CD14-positive monocyte (primary cell): ENCODE measurements at regions not wholly inside any gene's neighbourhood (a gene's known extent, or its start where the extent isn't known, plus 50 kb on each side); places are given as distances from the start of the nearest gene placed in this dataset.

Experiments used
- DNase-seq, 3 donors: peaks; one replicate each; pipeline ENCODE4 v3.0.0-alpha.2; 2011 to 2022
- H2AFZ ChIP-seq: 2 replicates; pipeline ENCODE4 v1.6.0; 2012; ENCODE audit warnings: mild to moderate bottlenecking, low read depth, low read length, inconsistent platforms; ENCODE audit not compliant: insufficient read depth, poor library complexity, severe bottlenecking
- H3K27ac ChIP-seq, 2 donors: 1 replicate in 1 of 2; 2 replicates in 1 of 2; pipeline ENCODE4 v1.5.1; 2012 to 2013; ENCODE audit warnings: low read length in 2 of 2, control low read depth in 1 of 2, inconsistent platforms in 1 of 2, low read depth in 1 of 2, mild to moderate bottlenecking in 1 of 2
- H3K27me3 ChIP-seq, 2 donors: one replicate each; pipeline versions ENCODE4 v1.6.0 to v1.6.1; 2011 to 2013; ENCODE audit warnings: low read length in 2 of 2; ENCODE audit not compliant: control insufficient read depth in 2 of 2, insufficient read depth in 2 of 2
- H3K36me3 ChIP-seq, 2 donors: replicated peaks in 1 of 2; 1 replicate in 1 of 2; 2 replicates in 1 of 2; pipeline versions ENCODE4 v1.5.1 to v1.6.1; 2012 to 2013; ENCODE audit warnings: low read length in 2 of 2, control low read depth in 1 of 2, inconsistent platforms in 1 of 2, mild to moderate bottlenecking in 1 of 2; ENCODE audit not compliant: insufficient read depth in 2 of 2, control insufficient read depth in 1 of 2
- H3K4me1 ChIP-seq, 2 donors: 1 replicate in 1 of 2; 2 replicates in 1 of 2; pipeline versions ENCODE4 v1.5.1 to v1.6.1; 2012 to 2013; ENCODE audit warnings: low read length in 2 of 2, control low read depth in 1 of 2, inconsistent platforms in 1 of 2, mild to moderate bottlenecking in 1 of 2, moderate library complexity in 1 of 2; ENCODE audit not compliant: insufficient read depth in 2 of 2, control insufficient read depth in 1 of 2
- H3K4me2 ChIP-seq: replicated peaks from 2 replicates; pipeline ENCODE3; 2012; ENCODE audit warnings: low read length, moderate library complexity, mild to moderate bottlenecking; ENCODE audit not compliant: poor library complexity, severe bottlenecking; ENCODE audit errors: extremely low read depth
- H3K4me3 ChIP-seq, 3 experiments: fragments of 200-600 bp in 1 of 3; sonication (generic) in 1 of 3; replicated peaks in 1 of 3; 1 replicate in 2 of 3; 2 replicates in 1 of 3; pipeline ENCODE4 v1.5.1; 2011 to 2013; ENCODE audit warnings: low read length in 3 of 3, mild to moderate bottlenecking in 3 of 3, control low read depth in 2 of 3, low read depth in 2 of 3, inconsistent platforms in 1 of 3, moderate library complexity in 1 of 3
- H3K79me2 ChIP-seq: 2 replicates; pipeline ENCODE4 v1.6.0; 2012; ENCODE audit warnings: mild to moderate bottlenecking, control low read depth, inconsistent platforms, low read length, moderate library complexity; ENCODE audit not compliant: insufficient read depth
- H3K9ac ChIP-seq: 2 replicates; pipeline ENCODE4 v1.6.0; 2017; ENCODE audit warnings: low read length, mild to moderate bottlenecking; ENCODE audit not compliant: insufficient read depth, poor library complexity, severe bottlenecking
- H3K9me3 ChIP-seq, 2 donors: replicated peaks in 1 of 2; 1 replicate in 1 of 2; 2 replicates in 1 of 2; pipeline versions ENCODE4 v1.5.1 to v1.6.1; 2012 to 2013; ENCODE audit warnings: low read length in 2 of 2, control low read depth in 1 of 2; ENCODE audit not compliant: control insufficient read depth in 1 of 2, insufficient read depth in 1 of 2
- H4K20me1 ChIP-seq: 2 replicates; pipeline ENCODE4 v1.6.0; 2012; ENCODE audit warnings: mild to moderate bottlenecking, low read length, control low read depth, moderate library complexity; ENCODE audit not compliant: insufficient read depth
- H3K27ac Mint-ChIP-seq, 7 donors: one replicate each; pipeline ENCODE4 v1.8.0; 2020; ENCODE audit warnings: mild to moderate bottlenecking in 7 of 7, mixed read lengths in 7 of 7, moderate library complexity in 6 of 7, inconsistent platforms in 2 of 7
- H3K27me3 Mint-ChIP-seq, 3 donors: one replicate each; pipeline ENCODE4 v1.8.0; 2021 to 2022; ENCODE audit warnings: low read depth in 3 of 3, mild to moderate bottlenecking in 3 of 3, mixed read lengths in 3 of 3, moderate library complexity in 3 of 3, inconsistent platforms in 1 of 3
- H3K36me3 Mint-ChIP-seq, 2 donors: one replicate each; pipeline ENCODE4 v1.8.0; 2020; ENCODE audit warnings: mixed read lengths in 2 of 2, inconsistent platforms in 1 of 2, mild to moderate bottlenecking in 1 of 2
- H3K4me1 Mint-ChIP-seq: one replicate; pipeline ENCODE4 v1.8.0; 2020; ENCODE audit warnings: mild to moderate bottlenecking, mixed read lengths
- H3K4me3 Mint-ChIP-seq, 2 donors: one replicate each; pipeline ENCODE4 v1.8.0; 2020; ENCODE audit warnings: mild to moderate bottlenecking in 2 of 2, mixed read lengths in 2 of 2, moderate library complexity in 1 of 2
- H3K9me3 Mint-ChIP-seq, 7 donors: one replicate each; pipeline ENCODE4 v1.8.0; 2020 to 2022; ENCODE audit warnings: mixed read lengths in 7 of 7, mild to moderate bottlenecking in 6 of 7, moderate library complexity in 6 of 7, inconsistent platforms in 2 of 7
- WGBS: methylation state at CpG from one replicate; pipeline ENCODE4 v1.1.5; 2013; ENCODE audit warnings: missing lambda C conversion rate; ENCODE audit not compliant: insufficient coverage; 5-methylcytosine and 5-hydroxymethylcytosine counted together
- intact Hi-C, 2 donors: fragments of 100-400 bp; cut with micrococcal nuclease; formaldehyde crosslinking; loops; one replicate each; pipeline versions ENCODE4 v1.15.0 to v1.15.1; 2023
- TF ChIP-seq, protein P1 (sequence below): fragments of 200-600 bp; IDR thresholded peaks from one replicate; pipeline ENCODE4 v1.8.0; 2022; ENCODE audit warnings: antibody characterized with exemption, mild to moderate bottlenecking

- H3K27ac ChIP-seq, result peak overlapping the region; percentile 92 to 95
- Mint-ChIP-seq H3K4me1 (peaks cover 100% of the 10 kb centered on the region), H3K27ac (peak overlapping the region in 6 of 7 donors; percentile 83 to 92 (median 91)), H3K27me3 (peaks cover 0 to 2% (median 2%) of the 10 kb centered on the region in 3 donors), H3K9me3 (peaks cover 0 to 4% (median 3%) of the 10 kb centered on the region in 7 donors), H3K4me3 (peak overlapping the region in 1 of 2 donors; percentile 83), H3K36me3 (peaks cover 6 to 24% of the 10 kb centered on the region in 2 donors)
- H3K9me3 ChIP-seq, result no peaks in the 10 kb centered on the region
- H3K4me3 ChIP-seq, result peak overlapping the region in 1 of 3 experiments; percentile 51
- peaks cover 75% of the 10 kb centered on the region for H3K79me2 ChIP-seq
- peak overlapping the region; percentile 50 for H3K4me2 ChIP-seq
- H2AFZ ChIP-seq, result no peak overlapping the region
- intact Hi-C loops, result loop anchor here in 1 of 2 donors (5.0 kb wide), 1 partner anchor 35 kb away; no protein-coding TSS in a partner anchor
- H3K9ac ChIP-seq, result peak overlapping the region; percentile 61
- no peaks in the 10 kb centered on the region for H4K20me1 ChIP-seq
- DNase-seq, result no peak
- 96% methylated on average over 5 of the region's 11 CpGs for WGBS
- TF ChIP-seq, protein P1, sequence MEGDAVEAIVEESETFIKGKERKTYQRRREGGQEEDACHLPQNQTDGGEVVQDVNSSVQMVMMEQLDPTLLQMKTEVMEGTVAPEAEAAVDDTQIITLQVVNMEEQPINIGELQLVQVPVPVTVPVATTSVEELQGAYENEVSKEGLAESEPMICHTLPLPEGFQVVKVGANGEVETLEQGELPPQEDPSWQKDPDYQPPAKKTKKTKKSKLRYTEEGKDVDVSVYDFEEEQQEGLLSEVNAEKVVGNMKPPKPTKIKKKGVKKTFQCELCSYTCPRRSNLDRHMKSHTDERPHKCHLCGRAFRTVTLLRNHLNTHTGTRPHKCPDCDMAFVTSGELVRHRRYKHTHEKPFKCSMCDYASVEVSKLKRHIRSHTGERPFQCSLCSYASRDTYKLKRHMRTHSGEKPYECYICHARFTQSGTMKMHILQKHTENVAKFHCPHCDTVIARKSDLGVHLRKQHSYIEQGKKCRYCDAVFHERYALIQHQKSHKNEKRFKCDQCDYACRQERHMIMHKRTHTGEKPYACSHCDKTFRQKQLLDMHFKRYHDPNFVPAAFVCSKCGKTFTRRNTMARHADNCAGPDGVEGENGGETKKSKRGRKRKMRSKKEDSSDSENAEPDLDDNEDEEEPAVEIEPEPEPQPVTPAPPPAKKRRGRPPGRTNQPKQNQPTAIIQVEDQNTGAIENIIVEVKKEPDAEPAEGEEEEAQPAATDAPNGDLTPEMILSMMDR, result no peak
- H3K27me3 ChIP-seq, result no peaks in the 10 kb centered on the region
- H3K36me3 ChIP-seq, result no peaks in the 10 kb centered on the region
- H3K4me1 ChIP-seq, result peaks cover 100% of the 10 kb centered on the region in 2 donors
Observed at GRCh38 chr17:77441940-77442339, 301.2 kb downstream of the SEC14L1 start.

GRCh38 chr17:77442976-77443747, 302.4 kb downstream of the SEC14L1 start:
- 52% methylated on average over 5 of the region's 10 CpGs for WGBS
- H3K79me2 ChIP-seq, result peaks cover 75% of the 10 kb centered on the region
- no peak overlapping the region for H2AFZ ChIP-seq
- H3K27me3 ChIP-seq, result no peaks in the 10 kb centered on the region
- H3K9me3 Mint-ChIP-seq, result peaks cover 0 to 4% (median 3%) of the 10 kb centered on the region in 7 donors
- intact Hi-C loops, result loop anchor here in 1 of 2 donors (5.0 kb wide), 1 partner anchor 36 kb away; no protein-coding TSS in a partner anchor
- H3K4me1 ChIP-seq, result peaks cover 93 to 95% of the 10 kb centered on the region in 2 donors
- peak overlapping the region in 6 of 7 donors; percentile 45 to 95 (median 70) for H3K27ac Mint-ChIP-seq
- peak overlapping the region in 1 of 2 donors; percentile 39 for H3K4me3 Mint-ChIP-seq
- H3K9ac ChIP-seq, result no peak overlapping the region
- no peak overlapping the region for H3K4me2 ChIP-seq
- TF ChIP-seq, protein P1, result no peak
- H3K36me3 ChIP-seq, result peaks cover 5 to 10% of the 10 kb centered on the region in 2 donors
- peaks cover 99% of the 10 kb centered on the region for H3K4me1 Mint-ChIP-seq
- H3K9me3 ChIP-seq, result no peaks in the 10 kb centered on the region
- H3K27me3 Mint-ChIP-seq, result peaks cover 0 to 2% (median 2%) of the 10 kb centered on the region in 3 donors
- peak overlapping the region in 1 of 2 donors; percentile 7 for H3K27ac ChIP-seq
- no peak overlapping the region for H3K4me3 ChIP-seq
- DNase-seq, result no peak
- H4K20me1 ChIP-seq, result no peaks in the 10 kb centered on the region
- peaks cover 14 to 35% of the 10 kb centered on the region in 2 donors for H3K36me3 Mint-ChIP-seq
